ENCODE measurements at regions not wholly inside any gene's neighbourhood (a gene's known extent, or its start where the extent isn't known, plus 50 kb on each side); places are given as distances from the start of the nearest gene placed in this dataset.

DNA sequence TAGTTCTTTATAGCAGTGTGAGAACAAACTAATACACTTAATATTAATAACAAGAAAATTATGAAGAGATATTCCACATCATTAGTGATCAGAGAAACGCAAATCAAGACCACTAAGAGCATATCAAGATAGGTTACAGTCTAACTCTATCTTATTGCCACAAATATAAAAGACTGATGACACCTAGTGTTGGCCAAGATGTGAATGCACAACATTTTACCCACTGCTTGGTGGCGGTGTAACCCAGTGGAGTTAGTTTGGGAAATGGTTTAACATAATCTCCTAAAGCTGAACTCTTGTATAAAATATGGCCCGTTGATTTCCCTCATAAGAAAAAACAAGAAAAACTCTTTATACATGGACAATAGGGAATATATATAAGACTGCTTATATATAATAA lies 92.4 kb downstream of the SLITRK2 start:
- Histone ChIP-seq H3K23ac (ENCODE audit: low read depth, low read length) (no peak overlapping the region), H4K8ac (ENCODE audit: low read depth in 2 of 2, low read length in 2 of 2) (no peak overlapping the region), H2AK5ac (ENCODE audit: low read depth, low read length) (no peak overlapping the region), H3K4me2 (ENCODE audit: low read depth, low read length) (no peak overlapping the region), H2AK9ac (replicated peaks; ENCODE audit: low read depth, low read length, poor library complexity) (no peak overlapping the region), H2BK120ac (ENCODE audit: low read depth, low read length) (no peak overlapping the region), H3K27ac (ENCODE audit: insufficient read depth, low read length) (no peak overlapping the region), H3K4ac (ENCODE audit: low read depth, low read length) (no peak overlapping the region), H3K79me1 (ENCODE audit: low read depth in 1 of 2, low read length in 2 of 2) (no peaks in the 10 kb centered on the region), H3K9me3 (ENCODE audit: control insufficient read depth, insufficient read depth, low read length) (no peaks in the 10 kb centered on the region), H3K4me1 (ENCODE audit: control insufficient read depth, insufficient read depth, low read length) (no peaks in the 10 kb centered on the region), H3K56ac (ENCODE audit: extremely low read depth, insufficient read depth, low read length) (no peak overlapping the region), H3K18ac (ENCODE audit: low read depth, low read length) (no peak overlapping the region), H3K4me3 (ENCODE audit: insufficient read depth, low read depth, low read length) (no peak overlapping the region), H3K27me3 (ENCODE audit: control insufficient read depth, insufficient read depth, low read length) (no peaks in the 10 kb centered on the region), H3K36me3 (ENCODE audit: control insufficient read depth, insufficient read depth, low read length) (no peaks in the 10 kb centered on the region), H2AFZ (replicated peaks; ENCODE audit: low read length, poor library complexity) (no peak overlapping the region), H3K9ac (ENCODE audit: low read depth, low read length) (no peak overlapping the region), H2BK5ac (ENCODE audit: low read depth, low read length, poor library complexity, severe bottlenecking) (no peak overlapping the region), H4K20me1 (ENCODE audit: insufficient read depth, low read length) (no peaks in the 10 kb centered on the region), H4K5ac (ENCODE audit: low read depth, low read length) (no peak overlapping the region), H3K9me1 (ENCODE audit: insufficient read depth, low read length) (no peaks in the 10 kb centered on the region), H4K91ac (ENCODE audit: insufficient read depth, low read depth, low read length) (no peak overlapping the region), H2BK20ac (ENCODE audit: low read depth, low read length) (no peak overlapping the region), H3K14ac (replicated peaks; ENCODE audit: low read depth, low read length) (no peak overlapping the region), H2BK15ac (ENCODE audit: low read depth, low read length) (no peak overlapping the region)
- intact Hi-C loops (cut with micrococcal nuclease) (no loop called here), in situ Hi-C loops (cut with MboI; ENCODE audit: low sequenced_read_pairs) (no loop called here), dilution Hi-C loops (cut with HindIII; ENCODE audit: low sequenced_read_pairs, unreplicated experiment) (no loop called here)
- WGBS, 2 experiments (ENCODE audit: extremely low coverage in 2 of 2, insufficient read length in 1 of 2): no CpG with 5 or more reads among the region's 3 CpGs
- ATAC-seq (ENCODE audit: low read depth) (no peak), DNase-seq (no peak)
- no TSS peak for BruUV-seq (replicated peaks)
- ChIA-PET POLR2A (ENCODE audit: unreplicated experiment) (no interaction called here), CTCF (no interaction called here)
- TF ChIP-seq SMC3 (IDR thresholded peaks at IDR 0.05; ENCODE audit: low read depth, low read length) (no peak), FOS (IDR thresholded peaks at IDR 0.05; ENCODE audit: low read depth, low read length) (no peak)
